IMR-90 (cell line): ENCODE measurements at regions not wholly inside any gene's neighbourhood (a gene's known extent, or its start where the extent isn't known, plus 50 kb on each side); places are given as distances from the start of the nearest gene placed in this dataset.

Experiments
- ATAC-seq: fragments of 200-7000 bp; cut with Tn5 transposase; 2 replicates; pipeline ENCODE4 v1.9.1; 2020; ENCODE audit warnings: low read depth, mild to moderate bottlenecking, moderate library complexity
- BruUV-seq: library from RNA; stranded (reverse); fragments of 400-500 nt; replicated peaks from 2 replicates; lab custom pipeline; 2021; lab: Mats Ljungman, UMichigan
- CTCF ChIA-PET: fragments of 300-600 bp; formaldehyde crosslinking; extraction: SDS; loops from one replicate; lab custom pipeline; 2021; ENCODE audit warnings: antibody characterized with exemption; lab: Yijun Ruan, JAX
- POLR2A ChIA-PET: fragments of 300-600 bp; sonication (Branson Sonifier 250); formaldehyde crosslinking; loops from one replicate; lab custom pipeline; 2022; ENCODE audit warnings: antibody characterized with exemption; ENCODE audit not compliant: unreplicated experiment; lab: Charles Lee
- DNase-seq: peaks from one replicate; pipeline ENCODE4 v3.0.0; 2013
- H2AFZ ChIP-seq: replicated peaks from 2 replicates; pipeline ENCODE3; 2013; ENCODE audit warnings: low read length, mild to moderate bottlenecking; ENCODE audit not compliant: poor library complexity
- H2AK5ac ChIP-seq: 2 replicates; pipeline ENCODE4 v1.6.1; 2013; ENCODE audit warnings: low read depth, low read length, inconsistent platforms
- H2AK9ac ChIP-seq: replicated peaks from 2 replicates; pipeline ENCODE3; 2013; ENCODE audit warnings: mild to moderate bottlenecking, low read depth, low read length, moderate library complexity; ENCODE audit not compliant: poor library complexity
- H2BK120ac ChIP-seq: 2 replicates; pipeline ENCODE4 v1.6.1; 2013; ENCODE audit warnings: low read depth, low read length, inconsistent platforms
- H2BK15ac ChIP-seq: 3 replicates; pipeline ENCODE4 v1.6.1; 2013; ENCODE audit warnings: low read depth, low read length, inconsistent platforms
- H2BK20ac ChIP-seq: 2 replicates; pipeline ENCODE4 v1.6.1; 2013; ENCODE audit warnings: low read depth, mild to moderate bottlenecking, inconsistent platforms, low read length, moderate library complexity
- H2BK5ac ChIP-seq: 2 replicates; pipeline ENCODE4 v1.6.1; 2013; ENCODE audit warnings: mild to moderate bottlenecking, low read depth, low read length, inconsistent platforms; ENCODE audit not compliant: poor library complexity, severe bottlenecking
- H3K14ac ChIP-seq: replicated peaks from 2 replicates; pipeline ENCODE4 v1.6.1; 2013; ENCODE audit warnings: low read depth, low read length, inconsistent platforms
- H3K18ac ChIP-seq: 2 replicates; pipeline ENCODE4 v1.6.1; 2013; ENCODE audit warnings: low read depth, low read length, control low read depth
- H3K23ac ChIP-seq: 2 replicates; pipeline ENCODE4 v1.6.1; 2013; ENCODE audit warnings: low read depth, low read length, inconsistent platforms
- H3K27ac ChIP-seq: 2 replicates; pipeline ENCODE4 v1.5.1; 2013; ENCODE audit warnings: mild to moderate bottlenecking, control low read depth, low read length; ENCODE audit not compliant: insufficient read depth
- H3K27me3 ChIP-seq: 2 replicates; pipeline ENCODE4 v1.6.1; 2013; ENCODE audit warnings: low read length; ENCODE audit not compliant: control insufficient read depth, insufficient read depth
- H3K36me3 ChIP-seq: 2 replicates; pipeline ENCODE4 v1.6.1; 2013; ENCODE audit warnings: low read length, mixed read lengths; ENCODE audit not compliant: control insufficient read depth, insufficient read depth
- H3K4ac ChIP-seq: 2 replicates; pipeline ENCODE4 v1.6.1; 2013; ENCODE audit warnings: low read depth, low read length, inconsistent platforms
- H3K4me1 ChIP-seq: 2 replicates; pipeline ENCODE4 v1.6.1; 2013; ENCODE audit warnings: low read length, mixed read lengths; ENCODE audit not compliant: control insufficient read depth, insufficient read depth
- H3K4me2 ChIP-seq: 2 replicates; pipeline ENCODE4 v1.6.1; 2013; ENCODE audit warnings: low read depth, mild to moderate bottlenecking, control low read depth, low read length, moderate library complexity
- H3K4me3 ChIP-seq: 2 replicates; pipeline ENCODE4 v1.5.1; 2013; ENCODE audit warnings: low read depth, mild to moderate bottlenecking, control low read depth, low read length, moderate library complexity; ENCODE audit not compliant: insufficient read depth
- H3K56ac ChIP-seq: 2 replicates; pipeline ENCODE4 v1.6.1; 2013; ENCODE audit warnings: low read length, inconsistent platforms; ENCODE audit not compliant: insufficient read depth; ENCODE audit errors: extremely low read depth
- H3K79me1 ChIP-seq, 2 experiments: 2 replicates each; pipeline ENCODE4 v1.6.1; 2013; ENCODE audit warnings: low read length in 2 of 2, inconsistent platforms in 1 of 2, low read depth in 1 of 2
- H3K9ac ChIP-seq: 2 replicates; pipeline ENCODE4 v1.6.1; 2013; ENCODE audit warnings: low read depth, low read length, control low read depth
- H3K9me1 ChIP-seq: 2 replicates; pipeline ENCODE4 v1.6.1; 2013; ENCODE audit warnings: low read length, inconsistent platforms; ENCODE audit not compliant: insufficient read depth
- H3K9me3 ChIP-seq: 2 replicates; pipeline ENCODE4 v1.6.1; 2013; ENCODE audit warnings: low read length; ENCODE audit not compliant: control insufficient read depth, insufficient read depth
- H4K20me1 ChIP-seq: 2 replicates; pipeline ENCODE4 v1.6.1; 2013; ENCODE audit warnings: low read length, inconsistent platforms; ENCODE audit not compliant: insufficient read depth
- H4K5ac ChIP-seq: 2 replicates; pipeline ENCODE4 v1.6.1; 2013; ENCODE audit warnings: mild to moderate bottlenecking, low read depth, low read length, control low read depth
- H4K8ac ChIP-seq, 2 experiments: 2 replicates each; pipeline ENCODE4 v1.6.1; 2013; ENCODE audit warnings: low read depth in 2 of 2, low read length in 2 of 2, control low read depth in 1 of 2, inconsistent platforms in 1 of 2
- H4K91ac ChIP-seq: 2 replicates; pipeline ENCODE4 v1.6.1; 2013; ENCODE audit warnings: low read depth, low read length, inconsistent platforms; ENCODE audit not compliant: insufficient read depth
- BHLHE40 ChIP-seq: fragments of 150-350 bp; IDR thresholded peaks from 2 replicates; pipeline ENCODE4 v1.6.1; 2016; ENCODE audit warnings: mild to moderate bottlenecking, low read depth, low read length
- CEBPB ChIP-seq: IDR thresholded peaks from 2 replicates; pipeline ENCODE4 v1.6.1; 2012; ENCODE audit warnings: low read depth, low read length, improper control_type of control experiment
- CHD1 ChIP-seq: IDR thresholded peaks from 2 replicates; pipeline ENCODE4 v1.6.1; 2012; ENCODE audit warnings: low read depth, low read length, improper control_type of control experiment
- CTCF ChIP-seq: conservative IDR thresholded peaks from 2 replicates; pipeline ENCODE4 v1.5.1; 2012; ENCODE audit warnings: mild to moderate bottlenecking, low read depth, low read length, improper control_type of control experiment
- FOS ChIP-seq: fragments of 150-350 bp; IDR thresholded peaks from 2 replicates; pipeline ENCODE4 v1.6.1; 2016; ENCODE audit warnings: low read depth, low read length
- MAFK ChIP-seq: IDR thresholded peaks from 2 replicates; pipeline ENCODE4 v1.6.1; 2012; ENCODE audit warnings: low read depth, low read length, improper control_type of control experiment
- MAZ ChIP-seq: IDR thresholded peaks from 2 replicates; pipeline ENCODE4 v1.6.1; 2012; ENCODE audit warnings: low read depth, mild to moderate bottlenecking, low read length, improper control_type of control experiment, moderate library complexity, borderline replicate concordance
- MXI1 ChIP-seq: IDR thresholded peaks from 2 replicates; pipeline ENCODE4 v1.6.1; 2012; ENCODE audit warnings: low read depth, mild to moderate bottlenecking, low read length, moderate library complexity, borderline replicate concordance
- NFE2L2 ChIP-seq: fragments of 150-350 bp; IDR thresholded peaks from 2 replicates; pipeline ENCODE4 v1.6.1; 2016; ENCODE audit warnings: low read depth, mild to moderate bottlenecking, low read length
- POLR2A ChIP-seq: IDR thresholded peaks from 2 replicates; pipeline ENCODE4 v1.6.1; 2012; ENCODE audit warnings: mild to moderate bottlenecking, low read depth, low read length
- RAD21 ChIP-seq: IDR thresholded peaks from 2 replicates; pipeline ENCODE4 v1.6.1; 2012; ENCODE audit warnings: low read length, improper control_type of control experiment
- RCOR1 ChIP-seq: IDR thresholded peaks from 2 replicates; pipeline ENCODE4 v1.6.1; 2012; ENCODE audit warnings: mild to moderate bottlenecking, low read length, improper control_type of control experiment; ENCODE audit not compliant: insufficient replicate concordance
- RFX5 ChIP-seq: IDR thresholded peaks from 2 replicates; pipeline ENCODE4 v1.8.0; 2012; ENCODE audit warnings: low read depth, mild to moderate bottlenecking, low read length, moderate library complexity
- SMC3 ChIP-seq: fragments of 150-350 bp; IDR thresholded peaks from 2 replicates; pipeline ENCODE4 v1.6.1; 2016; ENCODE audit warnings: low read depth, mild to moderate bottlenecking, antibody characterized with exemption, low read length, moderate library complexity
- WGBS, 2 experiments: methylation state at CpG; one replicate each; pipeline versions ENCODE4 v1.1.5 to v1.1.7; 2013; ENCODE audit warnings: missing lambda C conversion rate in 2 of 2; ENCODE audit not compliant: insufficient read length in 1 of 2; ENCODE audit errors: extremely low coverage in 2 of 2; 5-methylcytosine and 5-hydroxymethylcytosine counted together
- dilution Hi-C: fragments of 300-500 bp; cut with HindIII; formaldehyde crosslinking; loops from one replicate; pipeline ENCODE4 v1.14.3; 2018; ENCODE audit warnings: low sequenced_read_pairs; ENCODE audit not compliant: unreplicated experiment
- in situ Hi-C: fragments of 300-500 bp; cut with MboI; formaldehyde crosslinking; loops from 3 replicates; pipeline ENCODE4 v1.14.3; 2019; ENCODE audit warnings: low sequenced_read_pairs, inconsistent platforms, mixed read lengths
- intact Hi-C: fragments of 100-400 bp; cut with micrococcal nuclease; formaldehyde crosslinking; loops from 2 replicates; pipeline ENCODE4 v1.10.0; 2022
- TF ChIP-seq, protein P1 (sequence below): fragments of 150-350 bp; IDR thresholded peaks from 2 replicates; pipeline ENCODE4 v1.6.1; 2017; ENCODE audit warnings: mild to moderate bottlenecking, antibody characterized with exemption, low read length, low read depth
- TF ChIP-seq, protein P2 (sequence below): fragments of 150-350 bp; IDR thresholded peaks from 2 replicates; pipeline ENCODE4 v1.6.1; 2016; ENCODE audit warnings: low read depth, mild to moderate bottlenecking, low read length, moderate library complexity, borderline replicate concordance

DNA sequence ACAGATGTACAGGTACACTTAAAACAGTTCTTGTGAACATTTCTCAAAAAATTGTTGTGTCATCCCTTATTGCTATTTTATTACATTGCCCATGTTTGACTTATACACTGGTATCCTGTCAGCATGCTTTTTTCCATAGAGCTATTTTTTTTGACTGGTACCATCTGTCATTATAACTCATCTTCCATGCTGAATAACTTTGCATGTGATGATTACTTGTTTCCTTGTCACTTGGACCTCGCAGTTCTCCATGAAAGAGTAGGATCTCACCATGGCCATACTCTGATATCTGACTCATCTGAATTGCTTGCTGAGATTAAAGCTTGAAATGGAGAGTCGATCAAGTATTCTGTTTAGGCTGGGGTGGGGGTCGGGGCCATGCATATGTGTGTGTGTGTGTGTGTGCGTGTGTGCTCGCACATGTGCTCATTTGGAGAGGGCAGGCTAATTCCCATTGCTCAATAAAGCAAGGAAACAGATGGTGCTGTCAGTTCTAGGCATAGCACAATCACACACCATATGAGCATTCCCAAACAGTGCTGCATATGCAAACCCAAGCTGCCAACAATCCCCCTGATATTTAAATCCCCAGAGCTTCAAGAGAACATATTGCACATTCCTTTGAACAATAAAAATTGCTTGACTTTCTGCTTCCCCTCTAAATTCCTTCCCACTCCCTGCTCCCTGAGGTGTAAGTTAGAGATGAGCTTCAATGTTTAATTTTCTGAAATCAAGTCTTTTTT is 62.9 kb downstream of the NHLRC3 start:
- Histone ChIP-seq H4K20me1 (no peaks in the 10 kb centered on the region), H3K4me3 (no peak overlapping the region), H2AFZ (no peak overlapping the region), H3K36me3 (no peaks in the 10 kb centered on the region), H3K9ac (no peak overlapping the region), H2BK120ac (no peak overlapping the region), H3K79me1 (no peaks in the 10 kb centered on the region), H4K8ac (no peak overlapping the region), H2BK5ac (no peak overlapping the region), H3K27me3 (no peaks in the 10 kb centered on the region), H2BK20ac (no peak overlapping the region), H2AK9ac (no peak overlapping the region), H3K9me3 (no peaks in the 10 kb centered on the region), H3K14ac (no peak overlapping the region), H3K23ac (no peak overlapping the region), H4K5ac (no peak overlapping the region), H2BK15ac (no peak overlapping the region), H3K4ac (no peak overlapping the region), H3K9me1 (no peaks in the 10 kb centered on the region), H3K4me1 (no peaks in the 10 kb centered on the region), H3K4me2 (no peak overlapping the region), H3K56ac (no peak overlapping the region), H3K27ac (no peak overlapping the region), H2AK5ac (no peak overlapping the region), H3K18ac (no peak overlapping the region), H4K91ac (no peak overlapping the region)
- intact Hi-C loops (no loop called here), in situ Hi-C loops (no loop called here), dilution Hi-C loops (no loop called here)
- ChIA-PET POLR2A (no interaction called here), CTCF (interaction anchor here (0.9 to 2.3 kb wide), 2 partner anchors 8 to 12 kb away, joined by 3 to 5 read pairs; no protein-coding TSS in a partner anchor)
- BruUV-seq, result no TSS peak
- ATAC-seq (no peak), DNase-seq (no peak)
- no CpG with 5 or more reads among the region's 5 CpGs for WGBS, 2 experiments
- TF ChIP-seq SMC3 (no peak), RAD21 (no peak), CHD1 (no peak), MAZ (no peak), MXI1 (no peak), BHLHE40 (no peak), FOS (no peak), CTCF (no peak), POLR2A (no peak), RCOR1 (no peak), MAFK (no peak), NFE2L2 (no peak), RFX5 (no peak), CEBPB (no peak)
- TF ChIP-seq, protein P1, sequence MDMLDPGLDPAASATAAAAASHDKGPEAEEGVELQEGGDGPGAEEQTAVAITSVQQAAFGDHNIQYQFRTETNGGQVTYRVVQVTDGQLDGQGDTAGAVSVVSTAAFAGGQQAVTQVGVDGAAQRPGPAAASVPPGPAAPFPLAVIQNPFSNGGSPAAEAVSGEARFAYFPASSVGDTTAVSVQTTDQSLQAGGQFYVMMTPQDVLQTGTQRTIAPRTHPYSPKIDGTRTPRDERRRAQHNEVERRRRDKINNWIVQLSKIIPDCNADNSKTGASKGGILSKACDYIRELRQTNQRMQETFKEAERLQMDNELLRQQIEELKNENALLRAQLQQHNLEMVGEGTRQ, result no peak
- TF ChIP-seq, protein P2, sequence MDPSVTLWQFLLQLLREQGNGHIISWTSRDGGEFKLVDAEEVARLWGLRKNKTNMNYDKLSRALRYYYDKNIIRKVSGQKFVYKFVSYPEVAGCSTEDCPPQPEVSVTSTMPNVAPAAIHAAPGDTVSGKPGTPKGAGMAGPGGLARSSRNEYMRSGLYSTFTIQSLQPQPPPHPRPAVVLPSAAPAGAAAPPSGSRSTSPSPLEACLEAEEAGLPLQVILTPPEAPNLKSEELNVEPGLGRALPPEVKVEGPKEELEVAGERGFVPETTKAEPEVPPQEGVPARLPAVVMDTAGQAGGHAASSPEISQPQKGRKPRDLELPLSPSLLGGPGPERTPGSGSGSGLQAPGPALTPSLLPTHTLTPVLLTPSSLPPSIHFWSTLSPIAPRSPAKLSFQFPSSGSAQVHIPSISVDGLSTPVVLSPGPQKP, result no peak
